Upper lobe of left lung (tissue), 4 donors: ENCODE measurements at regions not wholly inside any gene's neighbourhood (a gene's known extent, or its start where the extent isn't known, plus 50 kb on each side); places are given as distances from the start of the nearest gene placed in this dataset.

Experiments
- EP300 ChIP-seq, 4 donors: sonication (generic); formaldehyde crosslinking; IDR thresholded peaks; one replicate each; pipeline ENCODE4 v1.5.1; 2017; ENCODE audit warnings: antibody characterized with exemption in 4 of 4, control low read depth in 2 of 4
- POLR2A ChIP-seq, 4 donors: fragments of 450-650 bp; IDR thresholded peaks; one replicate each; pipeline ENCODE4 v1.5.1; 2016 to 2017; ENCODE audit warnings: antibody characterized with exemption in 4 of 4, mild to moderate bottlenecking in 2 of 4
- TF ChIP-seq, protein P1 (sequence below), 6 experiments: fragments of 450-650 bp in 4 of 6; fragments of 200-600 bp in 2 of 6; sonication (generic) in 2 of 6; IDR thresholded peaks; one replicate each; pipeline ENCODE4 v1.5.1; 2016 to 2019; ENCODE audit warnings: antibody characterized with exemption in 6 of 6

DNA sequence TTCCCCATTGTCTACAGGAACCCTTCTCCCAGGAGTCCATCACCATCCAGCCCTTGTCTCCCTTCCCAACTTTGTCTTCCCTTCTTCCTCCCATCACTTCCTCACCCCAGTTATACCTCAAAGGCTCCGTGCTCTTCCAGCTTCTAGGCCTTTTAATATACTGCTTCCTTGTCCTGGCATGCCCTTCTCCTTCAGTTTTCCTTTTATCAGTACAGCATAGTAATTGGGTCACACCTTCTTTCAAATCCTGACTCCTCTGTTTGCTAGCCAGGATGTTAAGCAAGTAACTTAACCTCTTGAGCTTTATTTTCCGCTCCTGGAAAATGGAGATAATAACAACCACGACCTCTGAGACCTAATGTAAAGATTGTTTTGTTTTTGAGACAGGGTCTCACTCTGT, 54.9 kb upstream of the PNRC1 start:
- TF ChIP-seq, protein P1, sequence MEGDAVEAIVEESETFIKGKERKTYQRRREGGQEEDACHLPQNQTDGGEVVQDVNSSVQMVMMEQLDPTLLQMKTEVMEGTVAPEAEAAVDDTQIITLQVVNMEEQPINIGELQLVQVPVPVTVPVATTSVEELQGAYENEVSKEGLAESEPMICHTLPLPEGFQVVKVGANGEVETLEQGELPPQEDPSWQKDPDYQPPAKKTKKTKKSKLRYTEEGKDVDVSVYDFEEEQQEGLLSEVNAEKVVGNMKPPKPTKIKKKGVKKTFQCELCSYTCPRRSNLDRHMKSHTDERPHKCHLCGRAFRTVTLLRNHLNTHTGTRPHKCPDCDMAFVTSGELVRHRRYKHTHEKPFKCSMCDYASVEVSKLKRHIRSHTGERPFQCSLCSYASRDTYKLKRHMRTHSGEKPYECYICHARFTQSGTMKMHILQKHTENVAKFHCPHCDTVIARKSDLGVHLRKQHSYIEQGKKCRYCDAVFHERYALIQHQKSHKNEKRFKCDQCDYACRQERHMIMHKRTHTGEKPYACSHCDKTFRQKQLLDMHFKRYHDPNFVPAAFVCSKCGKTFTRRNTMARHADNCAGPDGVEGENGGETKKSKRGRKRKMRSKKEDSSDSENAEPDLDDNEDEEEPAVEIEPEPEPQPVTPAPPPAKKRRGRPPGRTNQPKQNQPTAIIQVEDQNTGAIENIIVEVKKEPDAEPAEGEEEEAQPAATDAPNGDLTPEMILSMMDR (IDR thresholded peaks at IDR 0.05) = no peak
- TF ChIP-seq POLR2A (IDR thresholded peaks at IDR 0.05) (no peak), EP300 (IDR thresholded peaks at IDR 0.05) (no peak)
